ENCODE measurements at regions not wholly inside any gene's neighbourhood (a gene's known extent, or its start where the extent isn't known, plus 50 kb on each side); places are given as distances from the start of the nearest gene placed in this dataset.

DNA sequence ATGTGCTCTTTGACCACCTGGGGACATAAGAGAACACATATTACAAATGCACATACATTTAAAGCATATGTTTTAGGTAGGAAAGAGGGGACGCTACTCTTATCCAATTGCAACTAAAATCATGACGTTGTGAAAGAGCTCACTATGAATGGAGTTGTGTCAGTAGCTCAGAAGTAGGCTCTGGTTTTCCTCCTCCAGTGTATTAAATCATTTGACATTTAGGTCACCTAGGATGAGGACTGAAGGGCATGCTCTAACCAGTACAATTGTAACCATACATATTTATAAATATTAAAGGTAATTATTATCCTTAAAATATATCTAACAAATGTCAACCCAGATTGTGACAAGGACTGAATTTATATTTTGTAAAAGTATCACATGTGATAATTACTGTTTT, 389.0 kb downstream of the KLF12 start:
- CTCF ChIA-PET, result no interaction called here
- POLR2A ChIA-PET, result no interaction called here

DNA sequence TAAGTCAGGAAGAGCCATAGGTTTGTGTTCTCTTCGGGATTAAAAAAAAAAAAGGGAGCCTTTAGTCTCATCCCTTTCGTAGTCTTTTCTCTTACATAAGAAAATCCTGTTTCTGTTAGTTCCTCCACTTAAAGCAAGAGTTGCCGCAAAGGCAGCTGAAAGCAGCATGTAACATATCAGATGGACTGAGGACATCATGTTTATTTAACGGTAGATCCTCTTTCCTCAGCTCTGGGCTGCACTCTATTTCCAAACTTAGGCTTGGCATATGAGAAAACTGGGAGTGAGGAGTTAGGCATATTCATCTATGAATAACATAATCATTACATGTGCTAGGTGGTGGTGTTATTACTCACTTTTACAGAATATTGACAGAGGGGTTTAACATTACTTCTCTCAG, 391.2 kb downstream of the KLF12 start:
- ChIA-PET POLR2A (no interaction called here), CTCF (interaction anchor here (1.7 kb wide), 1 partner anchor 20 kb away, joined by 3 read pairs; no protein-coding TSS in a partner anchor)

DNA sequence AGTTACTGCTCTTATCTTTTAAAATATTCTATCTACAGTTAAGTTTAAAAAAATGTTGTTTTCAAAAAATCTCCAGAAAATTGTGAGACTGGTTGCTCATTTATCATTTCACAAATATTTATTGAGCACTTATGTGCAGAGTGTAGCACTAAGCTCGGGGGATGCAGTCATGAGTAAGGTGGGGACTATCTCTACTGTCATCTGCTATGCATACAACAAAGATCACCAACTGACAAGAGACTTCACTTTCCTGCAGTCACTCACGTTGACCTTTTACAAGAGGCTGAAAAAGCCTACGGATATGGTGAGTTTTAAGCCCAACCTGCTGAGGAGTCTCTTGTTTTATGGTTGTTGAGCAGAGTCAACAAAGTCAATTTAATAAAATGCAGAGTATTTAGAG, 392.5 kb downstream of the KLF12 start:
- ChIA-PET CTCF (interaction anchor here (1.7 kb wide), 1 partner anchor 19 kb away, joined by 3 read pairs; no protein-coding TSS in a partner anchor), POLR2A (no interaction called here)

DNA sequence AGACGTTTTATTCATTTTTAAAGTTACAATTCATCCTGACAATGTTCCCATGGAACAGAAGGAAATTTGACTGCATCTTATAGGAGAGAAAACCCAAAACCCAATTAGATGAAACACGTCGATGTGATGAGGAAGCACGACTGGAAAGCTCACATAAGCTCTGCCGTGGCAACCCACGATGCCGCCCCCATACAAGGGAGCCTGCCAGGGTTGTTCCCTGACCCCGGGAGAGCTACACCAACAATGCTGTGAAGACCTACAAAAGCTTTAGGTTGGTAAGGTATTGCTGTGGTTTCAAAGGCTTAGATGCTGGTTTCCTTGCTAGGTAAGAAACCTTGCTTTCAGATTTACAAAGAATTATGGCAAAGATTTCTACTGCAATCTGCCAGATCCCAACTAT, 393.1 kb downstream of the KLF12 start:
- POLR2A ChIA-PET, result no interaction called here
- CTCF ChIA-PET, result no interaction called here

DNA sequence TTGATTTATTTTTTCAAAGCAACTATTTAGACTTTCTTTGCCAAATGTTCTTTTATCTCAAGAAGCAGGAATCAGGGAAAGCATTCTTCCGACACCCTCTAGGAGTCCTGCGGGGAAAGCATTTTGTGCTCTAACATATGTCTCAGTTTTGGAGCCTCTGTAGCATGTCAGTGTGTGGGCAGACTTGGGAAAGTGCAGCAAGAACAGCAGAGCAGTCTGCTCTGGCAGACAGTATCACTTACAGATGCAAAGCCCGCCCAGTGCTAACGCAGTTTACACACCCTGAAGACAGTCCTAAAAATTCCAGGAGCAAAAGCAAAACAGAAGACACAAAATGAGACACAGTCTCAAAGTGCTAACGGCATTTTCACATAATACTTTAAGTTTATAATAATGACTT, 393.5 kb downstream of the KLF12 start:
- CTCF ChIA-PET, result no interaction called here
- POLR2A ChIA-PET, result no interaction called here

DNA sequence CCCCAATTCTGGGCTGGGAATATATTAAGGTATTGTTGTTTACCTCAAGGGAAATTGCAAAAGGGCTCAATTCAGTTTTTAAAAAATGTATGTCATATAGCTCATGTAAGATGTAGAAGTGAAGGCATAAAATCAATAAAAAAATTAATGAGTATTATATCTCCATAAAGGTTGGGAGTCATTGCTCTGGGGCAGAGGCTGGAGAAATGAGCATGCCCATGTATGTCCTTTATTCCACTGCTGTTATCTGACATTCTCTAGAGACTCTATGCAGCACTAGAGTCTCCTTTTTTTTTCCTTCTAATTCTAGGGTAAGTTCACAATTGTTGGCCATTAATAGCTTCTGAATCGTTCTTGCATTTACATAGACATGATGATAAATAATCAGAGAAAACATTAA, 394.8 kb downstream of the KLF12 start:
- CTCF ChIA-PET, result no interaction called here
- POLR2A ChIA-PET, result no interaction called here

DNA sequence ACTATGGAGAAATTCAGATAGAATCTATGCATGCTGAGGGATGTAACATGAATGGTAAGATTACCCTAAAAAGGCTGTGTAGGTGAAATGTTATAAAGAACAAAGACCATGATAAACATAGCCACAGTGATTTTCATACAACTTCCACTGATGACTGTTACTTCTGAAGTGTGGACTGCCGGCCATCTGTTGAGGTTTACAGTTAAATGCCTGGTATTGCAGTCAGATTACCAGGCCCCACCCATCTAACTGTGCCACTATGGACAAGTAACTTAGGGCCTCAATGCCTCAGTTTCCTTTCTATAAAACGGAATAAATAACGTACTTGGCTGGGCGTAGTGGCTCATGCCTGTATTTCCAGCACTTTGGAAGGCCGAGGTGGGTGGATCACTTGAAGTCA, 395.6 kb downstream of the KLF12 start:
- POLR2A ChIA-PET, result no interaction called here
- CTCF ChIA-PET, result no interaction called here

DNA sequence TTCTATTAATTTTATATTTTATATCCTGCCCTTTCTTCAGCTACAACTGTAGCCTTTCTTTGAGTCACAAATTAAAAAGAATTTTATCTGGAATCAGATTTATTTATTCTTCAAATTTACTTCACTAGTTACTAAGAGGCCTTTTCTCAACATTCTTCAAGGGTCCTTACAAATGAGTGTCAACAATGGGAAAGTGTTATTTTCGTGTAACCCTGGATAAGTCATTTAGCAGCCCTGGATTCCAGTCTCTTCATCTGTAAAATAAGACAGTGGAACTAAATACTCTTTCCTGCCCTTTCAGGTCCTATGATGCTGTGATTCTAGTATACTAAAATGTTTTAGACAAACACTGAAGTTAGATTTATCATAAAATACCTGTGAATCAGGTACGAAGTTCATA, 397.0 kb downstream of the KLF12 start:
- CTCF ChIA-PET, result no interaction called here
- POLR2A ChIA-PET, result interaction anchor here (0.6 kb wide), 1 partner anchor 209 kb away, joined by 3 read pairs; no protein-coding TSS in a partner anchor

DNA sequence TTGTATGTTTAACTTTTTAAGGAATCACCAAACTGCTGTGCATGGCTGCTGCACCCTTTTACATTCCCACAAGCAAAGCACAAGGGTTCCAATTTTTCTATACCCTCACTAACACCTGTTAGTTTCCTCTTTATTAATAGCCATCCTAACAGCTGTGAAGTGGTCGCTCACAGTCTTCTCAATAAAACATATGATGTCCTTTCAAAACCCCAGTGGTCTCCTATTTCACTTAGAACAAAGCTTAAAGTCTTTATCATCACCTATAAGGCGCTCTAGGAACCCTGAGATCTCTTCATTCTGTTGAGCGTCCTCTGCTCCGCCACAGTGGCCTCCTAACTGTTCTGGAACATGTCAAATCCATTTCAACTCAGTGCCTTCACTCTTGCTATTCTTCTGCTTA, 400.5 kb downstream of the KLF12 start:
- POLR2A ChIA-PET, result no interaction called here

DNA sequence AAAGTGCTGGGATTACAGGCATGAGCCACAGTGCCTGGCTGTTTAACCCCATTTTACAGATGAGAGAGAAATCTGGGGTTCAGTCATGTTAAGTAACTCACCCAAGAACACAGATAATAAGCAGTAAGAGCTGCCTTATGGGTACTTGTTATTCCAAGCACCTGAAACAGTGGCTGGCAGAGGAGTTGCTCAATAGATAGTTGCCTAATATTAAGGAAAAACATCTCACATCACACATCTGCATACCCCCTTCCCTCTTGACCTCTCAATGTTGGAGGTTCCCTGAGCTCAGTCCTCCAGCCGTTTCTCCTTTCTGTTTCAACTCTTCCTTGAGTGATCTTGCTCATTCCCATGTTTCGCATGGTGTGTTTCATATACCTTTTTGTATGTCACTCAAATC, 401.9 kb downstream of the KLF12 start:
- ChIA-PET CTCF (no interaction called here), POLR2A (no interaction called here)

More for the DNA sequence above, 400.5 kb downstream of the KLF12 start:
- CTCF ChIA-PET, result no interaction called here

DNA sequence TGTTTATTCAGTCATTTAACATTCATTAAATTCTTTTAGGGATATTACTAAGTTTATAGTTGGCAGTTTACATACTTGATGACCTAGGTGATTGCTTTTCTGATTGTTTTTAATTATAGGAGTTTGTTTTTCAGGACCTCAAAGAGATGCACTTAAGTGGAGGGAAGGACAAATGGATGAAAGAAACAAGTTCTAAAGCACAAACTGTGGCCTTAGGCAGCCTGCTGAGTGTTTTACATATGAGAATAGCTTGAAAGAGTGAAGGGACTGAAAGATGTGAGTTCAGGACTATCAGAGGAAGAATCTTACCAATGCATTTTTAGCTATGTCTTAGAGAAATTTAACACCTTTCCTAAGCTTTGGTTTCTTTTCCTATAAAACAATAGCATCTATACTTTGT, 402.6 kb downstream of the KLF12 start:
- ChIA-PET POLR2A (interaction anchor here (0.6 kb wide), 1 partner anchor 222 kb away, joined by 3 read pairs; no protein-coding TSS in a partner anchor), CTCF (interaction anchor here (0.7 kb wide), 1 partner anchor 46 kb away, joined by 3 read pairs; no protein-coding TSS in a partner anchor)

DNA sequence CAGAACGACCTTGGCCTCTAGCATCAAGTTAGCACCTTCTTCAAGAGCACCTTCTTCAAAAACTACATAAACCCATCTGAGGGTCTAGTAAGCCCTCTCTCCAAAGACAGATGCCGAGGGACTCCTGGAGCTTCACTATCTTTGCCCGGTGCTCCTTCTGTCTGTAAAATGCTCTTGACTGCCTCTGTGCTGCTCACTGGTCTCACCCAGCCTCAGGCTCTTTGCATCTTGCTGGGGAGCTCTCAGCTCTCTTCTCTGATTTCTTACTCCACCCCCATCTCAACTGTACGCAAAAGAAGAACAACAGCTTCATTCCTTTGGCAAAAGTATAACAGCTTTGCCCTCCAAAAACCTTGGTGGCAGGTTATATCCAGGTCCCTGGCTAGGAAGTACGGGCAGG, 404.2 kb downstream of the KLF12 start:
- ChIA-PET CTCF (no interaction called here), POLR2A (no interaction called here)

DNA sequence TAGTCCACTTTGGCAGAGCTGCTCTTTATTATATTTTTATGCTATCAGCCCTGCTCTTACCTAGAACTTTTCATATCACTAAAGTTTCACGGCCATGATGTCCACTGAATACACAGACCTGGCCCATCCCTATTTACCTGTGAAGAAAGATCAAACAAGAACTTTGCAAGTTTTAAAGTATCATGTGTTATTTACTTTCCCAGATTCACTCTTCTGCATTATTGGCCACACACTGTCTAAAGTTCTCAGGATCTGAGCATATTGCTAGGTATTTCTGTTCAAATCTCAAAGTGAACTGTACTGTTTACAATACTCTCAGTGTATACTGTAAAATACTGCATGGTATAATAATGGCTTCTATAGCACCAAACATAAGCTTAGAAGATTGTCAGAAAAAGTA, 405.2 kb downstream of the KLF12 start:
- ChIA-PET POLR2A (no interaction called here), CTCF (no interaction called here)

DNA sequence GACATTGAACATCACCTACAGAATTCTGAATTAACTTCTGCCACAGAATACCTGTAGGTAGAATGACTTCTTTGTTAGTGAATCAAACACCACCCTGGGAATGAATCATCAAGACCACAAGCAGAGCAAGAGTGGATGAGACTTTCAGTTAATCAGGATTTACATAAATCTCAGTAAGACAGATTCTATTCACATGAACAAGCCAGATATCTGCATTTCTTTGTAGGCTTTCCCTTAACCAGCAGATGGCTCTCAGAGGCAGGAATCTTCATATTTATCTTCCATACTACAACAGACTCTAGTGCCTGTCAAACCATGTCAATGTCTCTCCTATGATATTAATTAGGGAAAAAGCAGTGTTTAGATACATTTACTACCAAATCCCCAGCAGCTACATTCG, 412.1 kb downstream of the KLF12 start:
- POLR2A ChIA-PET, result no interaction called here
- CTCF ChIA-PET, result interaction anchor here (1.0 kb wide), 1 partner anchor 21 kb away, joined by 3 read pairs; no protein-coding TSS in a partner anchor

DNA sequence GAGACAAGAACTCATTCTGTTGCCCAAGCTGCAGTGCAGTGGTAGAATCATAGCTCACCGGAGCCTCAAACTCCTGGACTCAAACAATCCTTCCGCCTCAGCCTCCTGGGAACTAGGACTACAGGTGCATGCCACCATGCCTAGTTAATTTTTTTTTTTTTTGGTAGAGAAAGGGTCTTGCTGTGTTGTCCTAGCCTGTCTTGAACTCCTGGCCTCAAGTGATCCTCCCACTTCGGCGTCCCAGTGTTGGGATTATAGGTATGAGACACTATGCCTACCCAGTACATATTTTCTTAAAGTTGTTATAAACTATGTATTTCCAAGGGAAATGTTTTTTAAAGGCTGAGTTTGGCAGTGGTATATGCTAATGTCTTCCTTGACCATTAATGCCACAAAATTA, 412.6 kb downstream of the KLF12 start:
- ChIA-PET CTCF (no interaction called here), POLR2A (no interaction called here)

DNA sequence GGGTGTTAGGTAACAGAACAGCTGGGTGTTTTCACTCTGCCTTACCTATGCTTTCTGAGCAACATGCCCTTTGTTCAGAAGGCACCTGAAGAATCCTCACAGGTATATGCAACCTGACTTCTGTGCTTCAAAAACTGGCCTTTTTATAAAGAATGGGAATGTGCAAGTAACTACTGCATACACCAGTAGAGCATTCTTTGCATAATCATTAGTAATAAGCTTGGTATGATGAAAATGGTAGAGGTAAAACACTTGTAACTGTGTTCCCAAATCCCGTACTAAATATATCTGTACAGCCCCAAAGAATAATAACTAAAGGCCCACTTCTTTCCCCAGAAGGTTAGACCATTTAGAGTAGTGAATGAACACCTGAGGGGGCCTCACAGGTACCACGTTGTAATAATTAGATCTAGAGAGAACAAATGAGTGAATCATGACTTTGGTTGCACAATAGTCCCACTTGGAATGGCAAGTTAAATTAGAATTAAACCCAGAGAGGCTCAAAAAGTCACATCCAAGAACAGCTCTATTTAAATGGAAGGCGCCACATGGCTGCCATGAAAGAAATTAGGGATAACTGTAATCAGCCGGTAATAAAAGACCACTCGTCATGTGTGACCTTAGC, 413.9 kb downstream of the KLF12 start:
- CTCF ChIA-PET, result no interaction called here
- POLR2A ChIA-PET, result no interaction called here

DNA sequence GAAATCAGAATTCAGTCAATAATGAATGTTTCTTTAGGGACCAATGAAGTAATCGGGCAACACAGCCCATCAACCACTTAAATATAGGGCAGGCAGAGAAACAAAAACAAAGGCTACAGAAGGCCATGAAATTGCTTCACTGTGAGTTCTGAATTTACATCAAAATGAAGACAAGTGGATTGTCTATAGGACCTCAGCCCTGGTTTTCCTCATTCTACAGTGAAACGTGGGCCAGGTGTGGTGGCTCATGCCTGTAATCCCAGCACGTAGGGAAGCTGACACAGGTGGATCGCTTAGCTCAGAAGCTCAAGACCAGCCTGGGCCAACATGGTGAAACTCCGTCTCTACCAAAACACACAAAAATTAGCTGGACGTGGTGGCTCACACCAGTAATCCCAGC, 416.0 kb downstream of the KLF12 start:
- ChIA-PET CTCF (no interaction called here), POLR2A (interaction anchor here (0.6 to 1.2 kb wide), 2 partner anchors 9 to 15 kb away, joined by 3 to 4 read pairs; no protein-coding TSS in a partner anchor)

DNA sequence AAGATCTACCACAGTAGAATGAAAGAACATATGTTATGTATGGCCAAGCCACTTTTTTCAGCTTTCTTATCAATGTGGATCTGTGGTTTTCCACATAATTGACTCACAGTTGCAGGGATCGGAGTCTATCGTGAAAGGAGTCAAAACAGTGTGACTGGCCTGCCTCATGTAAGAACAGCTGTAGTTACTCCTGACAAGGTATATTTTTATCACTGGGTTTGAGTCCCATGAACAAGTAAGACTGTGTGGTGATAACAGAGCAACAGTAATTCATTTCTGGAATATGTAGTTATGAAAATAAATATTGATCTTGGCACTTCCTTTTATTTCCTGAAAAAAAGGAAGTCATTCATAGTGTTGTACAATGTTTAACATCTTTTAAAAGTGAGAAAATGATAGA, 416.6 kb downstream of the KLF12 start:
- POLR2A ChIA-PET, result interaction anchor here (0.6 to 1.2 kb wide), 2 partner anchors 10 to 15 kb away, joined by 3 to 4 read pairs; no protein-coding TSS in a partner anchor
- CTCF ChIA-PET, result interaction anchor here (1.0 kb wide), 1 partner anchor 1502 kb away, joined by 3 read pairs; no protein-coding TSS in a partner anchor

DNA sequence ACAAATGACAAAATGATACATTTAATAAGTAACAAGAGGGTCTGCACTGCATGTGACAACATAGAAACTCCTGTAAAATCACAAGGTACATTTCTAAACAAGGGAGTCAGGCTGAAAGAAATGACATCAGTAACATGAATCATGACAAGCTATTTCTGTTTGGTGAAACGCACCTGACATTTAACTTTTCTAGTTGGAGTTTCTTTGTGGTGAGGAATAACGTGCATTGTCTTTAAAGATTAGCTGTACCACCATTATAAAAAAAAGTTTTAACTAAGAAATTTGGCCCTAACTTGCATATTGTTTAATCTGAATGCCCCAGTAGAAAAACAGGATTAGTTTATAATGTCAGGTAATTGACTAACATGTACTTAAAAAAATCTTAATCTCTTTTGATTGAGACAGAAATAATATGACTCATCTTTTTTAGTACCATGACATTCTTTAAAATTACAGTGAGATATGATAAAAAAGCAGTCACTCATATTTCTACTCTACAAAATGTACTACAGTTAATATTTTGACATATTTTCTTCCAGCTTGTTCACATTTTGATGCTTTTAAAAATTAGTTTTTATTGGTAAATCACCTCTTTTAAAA, 418.2 kb downstream of the KLF12 start:
- POLR2A ChIA-PET, result interaction anchor here (0.6 kb wide), 1 partner anchor 1649 kb away, joined by 3 read pairs; no protein-coding TSS in a partner anchor
- CTCF ChIA-PET, result no interaction called here

DNA sequence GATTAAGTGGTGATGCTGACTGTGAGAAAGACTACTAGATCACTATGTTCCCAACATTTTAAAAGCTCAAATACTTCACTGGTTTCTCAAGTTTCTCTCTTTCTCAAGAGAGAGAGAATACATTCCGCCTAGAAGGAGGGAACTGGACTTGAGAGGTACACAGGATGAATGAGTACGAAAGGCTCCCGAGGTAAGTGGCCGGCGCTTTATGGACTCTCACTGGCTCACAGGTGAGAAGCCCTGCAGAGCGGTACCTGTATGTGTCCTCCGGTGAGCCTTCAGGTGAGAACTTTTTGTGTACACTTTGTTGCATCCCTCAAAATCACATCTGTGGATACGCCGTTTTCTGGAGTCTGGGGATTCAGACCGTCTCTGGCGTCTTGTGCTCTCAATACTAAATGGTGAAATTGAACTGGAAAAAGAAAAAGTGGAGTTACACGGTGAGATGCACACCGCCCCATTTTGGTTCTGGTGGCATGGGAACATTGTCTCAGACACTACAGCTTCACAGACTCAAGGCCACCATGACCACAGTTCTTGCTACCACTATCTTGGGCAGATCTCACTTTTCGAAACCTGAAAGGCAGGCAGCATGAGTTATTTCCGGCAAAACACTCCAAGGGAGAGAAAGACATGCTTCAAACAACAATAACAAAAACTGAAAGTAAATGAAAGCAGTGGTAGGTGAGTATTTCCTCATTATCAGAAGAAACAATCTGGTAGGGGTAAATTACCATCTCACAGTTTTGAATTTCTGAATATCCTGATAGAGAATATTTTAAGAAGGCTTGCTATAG, 418.9 kb downstream of the KLF12 start:
- CTCF ChIA-PET, result no interaction called here
- POLR2A ChIA-PET, result no interaction called here

DNA sequence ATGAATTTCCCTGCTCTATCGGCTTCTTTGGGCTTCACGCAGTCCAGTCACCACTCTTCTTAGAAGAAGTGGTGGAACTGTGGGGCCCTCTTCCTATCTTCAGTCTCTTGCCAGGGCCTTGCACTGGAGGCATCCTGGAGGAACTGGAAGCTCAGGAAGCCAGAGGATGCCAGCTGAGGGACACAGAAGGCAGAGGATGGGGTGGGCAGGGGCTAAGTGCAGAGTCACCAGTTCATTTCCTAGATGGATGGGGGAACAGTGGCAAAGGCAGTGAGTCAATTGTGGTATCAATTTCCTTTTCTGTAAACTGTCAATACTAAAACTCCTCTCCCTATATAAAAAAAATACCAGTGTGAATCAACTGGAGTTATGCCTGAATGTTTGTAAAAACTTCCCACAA, 419.7 kb downstream of the KLF12 start:
- POLR2A ChIA-PET, result no interaction called here

More for the DNA sequence above, 419.7 kb downstream of the KLF12 start:
- CTCF ChIA-PET, result no interaction called here

All from activated CD8-positive, alpha-beta memory T cell treated with anti-CD3 and anti-CD28 coated beads for 36 hours (primary cell).